Trophoblast cell (in vitro differentiated cells and primary cell): ENCODE measurements at regions not wholly inside any gene's neighbourhood (a gene's known extent, or its start where the extent isn't known, plus 50 kb on each side); places are given as distances from the start of the nearest gene placed in this dataset.

ENCODE experiments used
- DNase-seq, 2 donors: peaks; one replicate each; pipeline ENCODE4 v3.0.0-alpha.2; 2016
- H2AFZ ChIP-seq: 2 replicates; pipeline ENCODE4 v1.6.1; 2013; ENCODE audit warnings: low read length, moderate library complexity, mild to moderate bottlenecking; ENCODE audit not compliant: insufficient read depth, poor library complexity
- H2AK5ac ChIP-seq: 2 replicates; pipeline ENCODE4 v1.6.1; 2013; ENCODE audit warnings: mild to moderate bottlenecking, low read length
- H2BK120ac ChIP-seq: 2 replicates; pipeline ENCODE4 v1.6.1; 2013; ENCODE audit warnings: low read length, mild to moderate bottlenecking, moderate library complexity; ENCODE audit not compliant: insufficient read depth, poor library complexity
- H2BK12ac ChIP-seq: 2 replicates; pipeline ENCODE4 v1.6.1; 2013; ENCODE audit warnings: mild to moderate bottlenecking, low read length, moderate library complexity
- H2BK5ac ChIP-seq: 2 replicates; pipeline ENCODE4 v1.6.1; 2013; ENCODE audit warnings: low read length, low read depth, moderate library complexity, mild to moderate bottlenecking; ENCODE audit not compliant: poor library complexity
- H3K14ac ChIP-seq: 2 replicates; pipeline ENCODE4 v1.6.1; 2013; ENCODE audit warnings: mild to moderate bottlenecking, low read length
- H3K18ac ChIP-seq: 2 replicates; pipeline ENCODE4 v1.6.1; 2013; ENCODE audit warnings: mild to moderate bottlenecking, low read length
- H3K23ac ChIP-seq: 2 replicates; pipeline ENCODE4 v1.6.1; 2013; ENCODE audit warnings: low read length
- H3K27ac ChIP-seq: 2 replicates; pipeline ENCODE4 v1.5.1; 2013; ENCODE audit warnings: low read depth, mild to moderate bottlenecking, inconsistent platforms, low read length, moderate library complexity
- H3K27me3 ChIP-seq: 2 replicates; pipeline ENCODE4 v1.6.1; 2013; ENCODE audit warnings: inconsistent platforms, mild to moderate bottlenecking, low read length, moderate library complexity; ENCODE audit not compliant: insufficient read depth
- H3K36me3 ChIP-seq, 2 experiments: 1 replicate in 1 of 2; 2 replicates in 1 of 2; pipeline ENCODE4 v1.6.1; 2013; ENCODE audit warnings: low read length in 2 of 2, mild to moderate bottlenecking in 2 of 2, moderate library complexity in 1 of 2; ENCODE audit not compliant: insufficient read depth in 2 of 2, control insufficient read depth in 1 of 2
- H3K4ac ChIP-seq: 2 replicates; pipeline ENCODE4 v1.6.1; 2013; ENCODE audit warnings: low read depth, mild to moderate bottlenecking, low read length, moderate library complexity
- H3K4me1 ChIP-seq, 2 experiments: 1 replicate in 1 of 2; 2 replicates in 1 of 2; pipeline ENCODE4 v1.6.1; 2013; ENCODE audit warnings: low read length in 2 of 2, mild to moderate bottlenecking in 2 of 2, moderate library complexity in 1 of 2; ENCODE audit not compliant: insufficient read depth in 2 of 2, control insufficient read depth in 1 of 2
- H3K4me2 ChIP-seq: 2 replicates; pipeline ENCODE4 v1.6.1; 2013; ENCODE audit warnings: inconsistent platforms, mild to moderate bottlenecking, low read length, moderate library complexity
- H3K4me3 ChIP-seq: 2 replicates; pipeline ENCODE4 v1.5.1; 2013; ENCODE audit warnings: mild to moderate bottlenecking, low read depth, low read length, inconsistent platforms
- H3K79me1 ChIP-seq: one replicate; pipeline ENCODE4 v1.6.1; 2013; ENCODE audit warnings: low read length
- H3K79me2 ChIP-seq: 2 replicates; pipeline ENCODE4 v1.6.1; 2013; ENCODE audit warnings: low read length, mild to moderate bottlenecking; ENCODE audit not compliant: control insufficient read depth, insufficient read depth, poor library complexity
- H3K9ac ChIP-seq: 2 replicates; pipeline ENCODE4 v1.6.1; 2013; ENCODE audit warnings: mild to moderate bottlenecking, low read length
- H3K9me3 ChIP-seq: 2 replicates; pipeline ENCODE4 v1.6.1; 2013; ENCODE audit warnings: low read depth, mild to moderate bottlenecking, control low read depth, inconsistent platforms, low read length; ENCODE audit not compliant: insufficient read depth
- H4K12ac ChIP-seq: 2 replicates; pipeline ENCODE4 v1.6.1; 2013; ENCODE audit warnings: low read depth, mild to moderate bottlenecking, low read length, moderate library complexity
- H4K8ac ChIP-seq: 2 replicates; pipeline ENCODE4 v1.6.1; 2013; ENCODE audit warnings: low read depth, mild to moderate bottlenecking, low read length, moderate library complexity
- H4K91ac ChIP-seq: one replicate; pipeline ENCODE4 v1.6.1; 2013; ENCODE audit warnings: low read depth, mild to moderate bottlenecking, low read length, moderate library complexity
- WGBS: extraction: QIAGEN DNeasy Blood & Tissue Kit; methylation state at CpG from one replicate; pipeline ENCODE4 v1.1.7; 2013; ENCODE audit warnings: missing lambda C conversion rate; ENCODE audit not compliant: insufficient read length, insufficient coverage; ENCODE audit errors: extremely low coverage; 5-methylcytosine and 5-hydroxymethylcytosine counted together

- no peak overlapping the region for H2AFZ ChIP-seq
- no peak overlapping the region for H4K8ac ChIP-seq
- H3K9ac ChIP-seq: no peak overlapping the region
- H3K4me3 ChIP-seq: no peak overlapping the region
- H3K18ac ChIP-seq: no peak overlapping the region
- H2BK12ac ChIP-seq: no peak overlapping the region
- H3K79me1 ChIP-seq: no peaks in the 10 kb centered on the region
- H4K91ac ChIP-seq: no peak overlapping the region
- no peaks in the 10 kb centered on the region for H3K27me3 ChIP-seq
- H3K4me2 ChIP-seq: no peak overlapping the region
- H3K4ac ChIP-seq: no peak overlapping the region
- H3K23ac ChIP-seq: no peak overlapping the region
- H3K14ac ChIP-seq: no peak overlapping the region
- H3K9me3 ChIP-seq: no peaks in the 10 kb centered on the region
- no peak overlapping the region for H3K27ac ChIP-seq
- H2BK120ac ChIP-seq: no peak overlapping the region
- no peaks in the 10 kb centered on the region for H3K36me3 ChIP-seq
- no peak overlapping the region for H2BK5ac ChIP-seq
- DNase-seq: no peak
- H3K79me2 ChIP-seq: no peaks in the 10 kb centered on the region
- no peak overlapping the region for H4K12ac ChIP-seq
- no peaks in the 10 kb centered on the region for H3K4me1 ChIP-seq
- H2AK5ac ChIP-seq: no peak overlapping the region
Observed at GRCh38 chr3:98956008-98956407, 54.5 kb upstream of the DCBLD2 start.

DNA sequence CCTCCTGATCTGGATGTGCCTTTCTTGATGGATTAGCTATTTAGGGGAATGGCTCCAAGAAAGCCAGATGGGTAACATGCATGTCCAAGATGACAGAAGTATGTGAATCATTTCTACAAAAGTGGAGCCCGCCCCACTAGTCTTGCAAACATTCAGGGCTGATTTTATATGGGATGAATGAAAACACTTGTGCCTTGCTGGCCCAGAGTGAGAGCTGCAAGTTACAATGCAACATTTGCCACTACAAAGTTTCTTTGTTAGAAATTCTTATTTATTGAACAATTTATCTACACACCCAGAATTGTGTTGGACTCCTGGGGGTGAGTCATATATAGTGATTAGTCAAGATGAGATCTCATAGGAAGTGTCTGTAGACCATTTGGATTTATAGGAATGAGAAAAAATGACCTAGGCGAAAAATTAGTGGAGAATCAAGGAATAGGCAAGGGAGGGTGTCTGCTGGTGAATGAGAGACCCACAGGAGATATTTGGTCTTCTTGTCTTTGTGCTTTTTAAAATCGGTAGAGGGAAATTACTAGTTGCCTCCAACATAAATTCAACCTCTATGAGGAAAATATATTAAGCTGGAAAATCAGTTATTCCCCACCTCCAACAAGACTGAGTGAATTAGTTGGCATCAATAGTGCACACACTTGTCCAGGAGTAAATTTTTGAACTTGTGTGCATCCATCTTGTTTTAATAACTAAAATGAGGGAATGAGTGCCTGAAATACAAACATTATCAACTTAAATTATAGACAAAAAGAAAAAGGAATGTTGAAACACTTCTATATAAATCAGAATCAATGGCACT is 53.5 kb upstream of the DCBLD2 start:
- no peak for DNase-seq
- Histone ChIP-seq H3K79me1 (no peaks in the 10 kb centered on the region), H3K27me3 (no peaks in the 10 kb centered on the region), H3K79me2 (no peaks in the 10 kb centered on the region), H3K4me3 (no peak overlapping the region), H2AK5ac (no peak overlapping the region), H4K12ac (no peak overlapping the region), H3K18ac (no peak overlapping the region), H2BK120ac (no peak overlapping the region), H3K4me1 (no peaks in the 10 kb centered on the region), H3K27ac (no peak overlapping the region), H3K4me2 (no peak overlapping the region), H2AFZ (no peak overlapping the region), H3K14ac (no peak overlapping the region), H3K23ac (no peak overlapping the region), H3K4ac (no peak overlapping the region), H3K9me3 (no peaks in the 10 kb centered on the region), H2BK12ac (no peak overlapping the region), H4K91ac (no peak overlapping the region), H3K9ac (no peak overlapping the region), H4K8ac (no peak overlapping the region), H2BK5ac (no peak overlapping the region), H3K36me3 (no peaks in the 10 kb centered on the region)
- WGBS: no CpG with 5 or more reads among the region's 3 CpGs

- H3K18ac ChIP-seq: no peak overlapping the region
- no peak overlapping the region for H2AFZ ChIP-seq
- no peaks in the 10 kb centered on the region for H3K79me1 ChIP-seq
- H4K91ac ChIP-seq: no peak overlapping the region
- no peaks in the 10 kb centered on the region for H3K36me3 ChIP-seq
- no peak overlapping the region for H2BK5ac ChIP-seq
- no peak overlapping the region for H2AK5ac ChIP-seq
- no peak overlapping the region for H2BK120ac ChIP-seq
- no CpG with 5 or more reads among the region's 1 CpG for WGBS
- H3K14ac ChIP-seq: no peak overlapping the region
- no peaks in the 10 kb centered on the region for H3K4me1 ChIP-seq
- no peak overlapping the region for H3K4ac ChIP-seq
- no peak overlapping the region for H3K4me3 ChIP-seq
- H3K23ac ChIP-seq: no peak overlapping the region
- H3K9ac ChIP-seq: no peak overlapping the region
- H3K27me3 ChIP-seq: no peaks in the 10 kb centered on the region
- no peak overlapping the region for H3K4me2 ChIP-seq
- no peak for DNase-seq
- H3K27ac ChIP-seq: no peak overlapping the region
- H4K12ac ChIP-seq: no peak overlapping the region
- H3K79me2 ChIP-seq: no peaks in the 10 kb centered on the region
- no peaks in the 10 kb centered on the region for H3K9me3 ChIP-seq
- no peak overlapping the region for H4K8ac ChIP-seq
- H2BK12ac ChIP-seq: no peak overlapping the region
Observed at GRCh38 chr3:98954242-98954641, 52.7 kb upstream of the DCBLD2 start.

DNA sequence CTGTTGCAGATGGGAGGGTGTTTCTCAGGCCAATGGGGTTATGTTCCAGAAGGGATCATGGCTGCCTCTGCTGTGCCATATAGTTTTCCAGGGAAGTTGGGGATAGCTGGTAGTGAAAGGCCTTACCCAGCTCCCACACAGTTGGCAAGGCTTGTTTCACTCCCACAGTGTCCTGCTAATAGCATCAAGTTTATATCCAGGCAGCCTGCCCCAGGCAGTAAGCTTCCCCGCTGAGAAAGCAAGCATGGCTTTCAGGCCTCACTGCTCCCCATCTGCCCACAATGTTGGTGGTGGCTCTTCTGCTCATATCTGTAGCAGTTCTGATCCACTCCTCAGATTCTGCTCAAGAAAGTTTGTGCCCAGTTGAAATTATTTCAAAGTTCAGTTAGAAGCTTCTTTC is 50.9 kb upstream of the DCBLD2 start:
- H2AFZ ChIP-seq: no peak overlapping the region
- no peaks in the 10 kb centered on the region for H3K36me3 ChIP-seq
- H3K4me2 ChIP-seq: no peak overlapping the region
- no peak overlapping the region for H4K91ac ChIP-seq
- no peak overlapping the region for H2BK120ac ChIP-seq
- H3K14ac ChIP-seq: no peak overlapping the region
- no peak overlapping the region for H4K12ac ChIP-seq
- H4K8ac ChIP-seq: no peak overlapping the region
- no peak for DNase-seq
- H3K18ac ChIP-seq: no peak overlapping the region
- H3K23ac ChIP-seq: no peak overlapping the region
- H3K4me3 ChIP-seq: no peak overlapping the region
- no peak overlapping the region for H2BK5ac ChIP-seq
- no peak overlapping the region for H3K9ac ChIP-seq
- no CpG with 5 or more reads among the region's 1 CpG for WGBS
- H3K27ac ChIP-seq: no peak overlapping the region
- H3K79me1 ChIP-seq: no peaks in the 10 kb centered on the region
- no peaks in the 10 kb centered on the region for H3K27me3 ChIP-seq
- no peaks in the 10 kb centered on the region for H3K9me3 ChIP-seq
- H2BK12ac ChIP-seq: no peak overlapping the region
- H2AK5ac ChIP-seq: no peak overlapping the region
- H3K79me2 ChIP-seq: no peaks in the 10 kb centered on the region
- no peaks in the 10 kb centered on the region for H3K4me1 ChIP-seq
- no peak overlapping the region for H3K4ac ChIP-seq
